Nephron (organoid): ENCODE measurements at regions not wholly inside any gene's neighbourhood (a gene's known extent, or its start where the extent isn't known, plus 50 kb on each side); places are given as distances from the start of the nearest gene placed in this dataset.
"Not testable (repeated sequence)": the region's sequence is repeated elsewhere in the genome, so short reads cannot be mapped to it uniquely, and the experiment has no call there.

ENCODE experiments used
- H3K27ac Mint-ChIP-seq, 3 experiments: 2 replicates each; pipeline ENCODE4 v1.8.0; 2020; ENCODE audit warnings: mixed read lengths in 3 of 3, mild to moderate bottlenecking in 2 of 3, moderate library complexity in 1 of 3
- H3K27me3 Mint-ChIP-seq: 2 replicates; pipeline ENCODE4 v1.8.0; 2021; ENCODE audit warnings: low read depth, mild to moderate bottlenecking, moderate library complexity, mixed read lengths
- H3K36me3 Mint-ChIP-seq: 2 replicates; pipeline ENCODE4 v1.8.0; 2020; ENCODE audit warnings: low read depth, mixed read lengths
- H3K4me1 Mint-ChIP-seq: 2 replicates; pipeline ENCODE4 v1.8.0; 2020; ENCODE audit warnings: mixed read lengths
- H3K4me3 Mint-ChIP-seq, 3 experiments: 2 replicates each; pipeline ENCODE4 v1.8.0; 2020; ENCODE audit warnings: mild to moderate bottlenecking in 3 of 3, mixed read lengths in 3 of 3, moderate library complexity in 2 of 3
- H3K9me3 Mint-ChIP-seq: 2 replicates; pipeline ENCODE4 v1.8.0; 2020; ENCODE audit warnings: mixed read lengths
- TF ChIP-seq, protein P1 (sequence below), 3 experiments: fragments of 200-600 bp; sonication (generic); IDR thresholded peaks; one replicate each; pipeline ENCODE4 v1.5.0; 2021; ENCODE audit warnings: antibody characterized with exemption in 3 of 3; ENCODE audit not compliant: unreplicated experiment in 3 of 3

DNA sequence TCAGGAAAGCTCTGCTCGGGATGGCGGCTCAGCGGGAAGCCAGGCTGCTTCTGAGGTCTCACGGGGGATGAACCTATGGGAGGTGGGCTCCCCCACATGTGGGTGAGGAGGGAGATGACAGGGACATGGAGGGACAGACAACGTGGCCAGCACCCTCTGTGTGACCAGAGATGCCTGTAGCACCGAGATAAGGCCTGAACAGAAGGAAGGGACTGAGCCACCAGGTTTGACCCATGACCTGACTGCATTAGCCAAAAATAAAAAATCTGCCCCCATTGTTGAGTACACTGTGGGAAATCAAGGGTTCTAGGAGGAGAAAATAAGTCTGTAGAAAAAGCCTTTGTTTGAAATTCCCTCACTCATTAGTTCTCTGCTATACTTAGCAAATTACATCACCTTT is 105.7 kb downstream of the RNASET2 start:
- TF ChIP-seq, protein P1, sequence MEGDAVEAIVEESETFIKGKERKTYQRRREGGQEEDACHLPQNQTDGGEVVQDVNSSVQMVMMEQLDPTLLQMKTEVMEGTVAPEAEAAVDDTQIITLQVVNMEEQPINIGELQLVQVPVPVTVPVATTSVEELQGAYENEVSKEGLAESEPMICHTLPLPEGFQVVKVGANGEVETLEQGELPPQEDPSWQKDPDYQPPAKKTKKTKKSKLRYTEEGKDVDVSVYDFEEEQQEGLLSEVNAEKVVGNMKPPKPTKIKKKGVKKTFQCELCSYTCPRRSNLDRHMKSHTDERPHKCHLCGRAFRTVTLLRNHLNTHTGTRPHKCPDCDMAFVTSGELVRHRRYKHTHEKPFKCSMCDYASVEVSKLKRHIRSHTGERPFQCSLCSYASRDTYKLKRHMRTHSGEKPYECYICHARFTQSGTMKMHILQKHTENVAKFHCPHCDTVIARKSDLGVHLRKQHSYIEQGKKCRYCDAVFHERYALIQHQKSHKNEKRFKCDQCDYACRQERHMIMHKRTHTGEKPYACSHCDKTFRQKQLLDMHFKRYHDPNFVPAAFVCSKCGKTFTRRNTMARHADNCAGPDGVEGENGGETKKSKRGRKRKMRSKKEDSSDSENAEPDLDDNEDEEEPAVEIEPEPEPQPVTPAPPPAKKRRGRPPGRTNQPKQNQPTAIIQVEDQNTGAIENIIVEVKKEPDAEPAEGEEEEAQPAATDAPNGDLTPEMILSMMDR (IDR thresholded peaks at IDR 0.05; ENCODE audit: unreplicated experiment in 3 of 3) = no peak
- Mint-ChIP-seq H3K4me3 (no peak overlapping the region), H3K27ac (no peak overlapping the region), H3K4me1 (no peaks in the 10 kb centered on the region), H3K9me3 (peaks cover 12% of the 10 kb centered on the region), H3K27me3 (no peaks in the 10 kb centered on the region), H3K36me3 (no peaks in the 10 kb centered on the region)

DNA sequence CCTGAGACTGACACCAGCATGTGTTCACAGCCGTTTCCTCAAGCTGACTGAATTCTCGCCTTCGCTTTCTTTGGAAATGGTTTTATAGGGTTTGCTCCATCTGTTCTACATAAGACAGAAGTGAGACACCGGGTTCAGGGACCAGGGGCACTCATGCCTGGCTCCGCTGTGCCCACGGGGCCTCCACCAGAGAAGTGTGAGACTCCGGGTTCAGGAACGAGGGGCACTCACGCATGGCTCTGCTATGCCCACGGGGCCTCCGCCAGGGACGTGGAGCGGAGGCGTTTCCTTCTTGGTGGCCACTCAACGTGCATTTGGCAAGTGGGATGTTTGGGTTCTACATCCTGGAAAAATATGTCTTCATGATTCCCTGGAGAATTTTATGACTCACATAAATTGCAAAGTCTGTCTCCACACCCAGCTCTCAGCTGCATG is 106.6 kb downstream of the RNASET2 start:
- H3K9me3 Mint-ChIP-seq = peaks cover 12% of the 10 kb centered on the region
- TF ChIP-seq, protein P1 (IDR thresholded peaks at IDR 0.05; ENCODE audit: unreplicated experiment in 3 of 3) = no peak
- H3K27me3 Mint-ChIP-seq = no peaks in the 10 kb centered on the region
- H3K4me3 Mint-ChIP-seq = no peak overlapping the region
- H3K4me1 Mint-ChIP-seq = no peaks in the 10 kb centered on the region
- no peak overlapping the region for H3K27ac Mint-ChIP-seq
- no peaks in the 10 kb centered on the region for H3K36me3 Mint-ChIP-seq

DNA sequence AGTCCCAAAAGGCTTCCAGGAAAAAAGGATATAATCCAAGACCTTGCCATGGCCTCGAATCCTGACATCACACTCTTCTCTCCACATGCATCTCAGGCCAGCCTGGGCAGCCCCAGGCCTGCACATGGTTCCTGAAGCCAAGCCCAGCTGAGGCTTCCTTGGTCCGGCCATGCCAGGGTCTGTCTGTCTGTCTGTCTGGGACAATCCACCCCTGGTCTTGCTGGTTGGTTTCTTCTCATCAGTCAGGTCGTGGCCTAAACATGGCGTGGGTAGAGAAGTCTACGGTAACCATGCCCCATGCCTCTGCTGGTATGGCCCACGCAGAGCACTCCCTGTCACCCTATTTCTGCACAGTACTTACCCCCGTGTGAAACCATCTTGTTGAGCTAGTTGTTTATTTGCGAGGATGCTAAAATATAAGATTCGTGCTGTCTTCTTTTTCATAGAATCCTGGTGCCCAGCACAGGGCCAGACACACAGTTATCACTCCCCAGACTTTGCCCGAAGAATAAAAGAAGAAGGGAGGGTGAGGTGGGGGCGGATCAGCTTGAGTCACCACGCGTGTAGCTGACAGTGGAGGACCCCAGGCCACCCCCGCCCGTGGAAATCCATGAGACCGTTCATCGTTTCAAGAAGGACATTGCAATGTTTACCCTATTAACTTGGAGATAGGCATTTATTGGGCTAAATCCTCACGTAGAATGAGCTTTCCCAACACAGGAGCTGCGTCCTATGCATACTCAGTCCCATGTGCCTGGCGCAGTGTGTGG is 107.2 kb downstream of the RNASET2 start:
- no peaks in the 10 kb centered on the region for H3K36me3 Mint-ChIP-seq
- H3K9me3 Mint-ChIP-seq = peaks cover 12% of the 10 kb centered on the region

DNA sequence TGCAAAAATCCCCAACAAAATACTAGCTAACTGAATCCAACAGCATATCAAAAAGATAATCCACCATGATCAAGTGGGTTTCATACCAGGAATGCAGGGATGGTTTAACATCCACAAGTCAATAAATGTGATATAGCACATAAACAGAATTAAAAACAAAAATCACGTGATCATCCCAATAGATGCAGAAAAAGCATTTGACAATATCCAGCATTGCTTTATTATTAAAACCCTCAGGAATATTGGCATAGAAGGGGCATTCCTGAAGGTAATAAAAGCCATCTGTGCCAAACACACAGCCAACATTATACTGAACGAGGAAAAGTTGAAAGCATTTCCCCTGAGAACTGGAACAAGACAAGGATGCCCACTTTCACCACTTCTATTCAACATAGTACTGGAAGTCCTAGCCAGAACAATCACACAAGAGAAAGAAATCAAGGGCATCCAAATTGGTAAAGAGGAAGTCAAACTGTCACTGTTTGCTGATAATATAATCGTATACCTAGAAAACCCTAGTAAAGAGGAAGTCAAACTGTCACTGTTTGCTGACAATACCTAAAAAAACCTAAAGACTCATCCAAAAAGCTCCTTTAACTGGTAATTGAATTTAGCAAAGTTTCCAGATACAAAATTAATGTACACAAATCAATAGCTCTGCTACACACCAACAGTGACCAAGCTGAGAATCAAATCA is 109.8 kb downstream of the RNASET2 start:
- not testable (repeated sequence) for H3K4me1 Mint-ChIP-seq, H3K4me3 Mint-ChIP-seq, H3K27ac Mint-ChIP-seq, H3K27me3 Mint-ChIP-seq, H3K36me3 Mint-ChIP-seq
- H3K9me3 Mint-ChIP-seq = peaks cover 12% of the 10 kb centered on the region

More for the DNA sequence above, 107.2 kb downstream of the RNASET2 start:
- Mint-ChIP-seq H3K27ac (no peak overlapping the region), H3K27me3 (no peaks in the 10 kb centered on the region), H3K4me1 (no peaks in the 10 kb centered on the region), H3K4me3 (no peak overlapping the region)
- TF ChIP-seq, protein P1 (IDR thresholded peaks at IDR 0.05; ENCODE audit: unreplicated experiment in 3 of 3) = no peak

DNA sequence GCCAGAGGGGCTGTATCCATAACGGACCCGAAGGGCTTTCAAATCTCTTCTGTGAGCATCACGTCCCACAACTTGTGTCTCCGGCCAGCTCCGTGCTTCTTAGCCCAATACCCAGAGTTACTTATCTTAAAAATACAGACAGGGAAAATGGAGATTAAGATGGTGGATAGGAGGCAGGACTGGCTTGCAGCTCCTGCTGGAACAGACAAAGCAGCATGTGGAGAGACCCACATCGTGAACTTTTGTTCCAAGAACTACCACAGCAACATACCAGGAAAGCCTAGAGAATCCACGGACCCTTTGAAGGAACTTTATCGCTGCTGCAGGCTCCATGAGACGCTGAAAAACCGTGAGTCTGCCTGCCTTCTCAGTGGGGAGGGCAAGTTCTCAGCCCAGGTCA is 113.7 kb downstream of the RNASET2 start:
- no peaks in the 10 kb centered on the region for H3K27me3 Mint-ChIP-seq
- H3K4me1 Mint-ChIP-seq = no peaks in the 10 kb centered on the region
- H3K36me3 Mint-ChIP-seq = no peaks in the 10 kb centered on the region
- no peak overlapping the region for H3K27ac Mint-ChIP-seq
- TF ChIP-seq, protein P1 (IDR thresholded peaks at IDR 0.05; ENCODE audit: unreplicated experiment in 3 of 3) = no peak
- no peak overlapping the region for H3K4me3 Mint-ChIP-seq
- H3K9me3 Mint-ChIP-seq = peaks cover 9% of the 10 kb centered on the region

DNA sequence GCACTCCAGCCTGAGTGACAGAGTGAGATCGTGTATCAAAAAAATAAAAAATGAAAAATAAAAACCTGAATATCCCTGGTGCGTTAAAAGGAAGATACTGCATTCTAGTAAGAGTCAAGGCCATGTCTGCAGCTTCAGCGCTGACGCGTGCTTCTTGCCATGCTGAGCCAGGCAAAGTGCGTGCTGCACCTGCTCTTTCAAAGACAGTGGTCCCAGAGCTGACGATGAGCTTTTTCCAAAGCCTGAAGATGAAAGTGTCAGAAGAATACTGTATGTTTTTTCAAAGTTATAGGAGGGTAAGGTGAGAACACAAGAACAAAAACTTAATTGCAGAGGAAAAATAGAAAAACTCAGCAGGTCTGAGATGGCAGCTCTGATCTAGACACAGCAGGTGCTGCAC is 115.1 kb downstream of the RNASET2 start:
- TF ChIP-seq, protein P1 (IDR thresholded peaks at IDR 0.05; ENCODE audit: unreplicated experiment in 3 of 3) = no peak
- H3K36me3 Mint-ChIP-seq = no peaks in the 10 kb centered on the region
- no peaks in the 10 kb centered on the region for H3K4me1 Mint-ChIP-seq
- H3K4me3 Mint-ChIP-seq = no peak overlapping the region
- no peak overlapping the region for H3K27ac Mint-ChIP-seq
- H3K27me3 Mint-ChIP-seq = no peaks in the 10 kb centered on the region
- peaks cover 3% of the 10 kb centered on the region for H3K9me3 Mint-ChIP-seq
